ENCODE measurements at regions not wholly inside any gene's neighbourhood (a gene's known extent, or its start where the extent isn't known, plus 50 kb on each side); places are given as distances from the start of the nearest gene placed in this dataset.

GRCh38 chr4:11782859-11783258, 354.2 kb upstream of the HS3ST1 start:
- CTCF ChIA-PET: interaction anchor here (1.1 kb wide), 1 partner anchor 17 kb away, joined by 4 read pairs; no protein-coding TSS in a partner anchor

DNA sequence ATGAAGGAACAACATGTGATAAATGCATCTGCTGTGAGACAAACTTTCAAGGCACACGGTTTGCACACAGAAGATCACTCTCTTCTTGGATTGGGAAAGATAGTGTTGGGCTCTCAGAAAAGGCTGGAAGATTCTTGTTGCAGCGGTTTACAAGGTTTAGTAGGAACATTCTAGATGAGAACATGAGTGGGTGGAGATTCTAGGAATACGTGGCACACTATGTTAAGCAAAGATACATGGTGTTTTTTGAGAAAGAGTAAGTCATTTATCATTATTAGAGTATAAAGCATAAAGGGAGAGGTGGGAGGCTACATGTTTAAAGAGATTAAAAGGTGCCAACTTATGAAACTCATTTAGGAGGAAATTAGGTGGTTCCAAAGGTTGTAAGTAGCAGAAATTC, 348.8 kb upstream of the HS3ST1 start:
- CTCF ChIA-PET: interaction anchor here (1.0 to 3.6 kb wide), 3 partner anchors 12 to 856 kb away, joined by 3 to 10 read pairs (median 4); no protein-coding TSS in a partner anchor
- TF ChIP-seq EP300 (IDR thresholded peaks at IDR 0.05; ENCODE audit: borderline replicate concordance in 1 of 2, low read depth in 1 of 2, low read length in 1 of 2): no peak
- TF ChIP-seq, protein P1, sequence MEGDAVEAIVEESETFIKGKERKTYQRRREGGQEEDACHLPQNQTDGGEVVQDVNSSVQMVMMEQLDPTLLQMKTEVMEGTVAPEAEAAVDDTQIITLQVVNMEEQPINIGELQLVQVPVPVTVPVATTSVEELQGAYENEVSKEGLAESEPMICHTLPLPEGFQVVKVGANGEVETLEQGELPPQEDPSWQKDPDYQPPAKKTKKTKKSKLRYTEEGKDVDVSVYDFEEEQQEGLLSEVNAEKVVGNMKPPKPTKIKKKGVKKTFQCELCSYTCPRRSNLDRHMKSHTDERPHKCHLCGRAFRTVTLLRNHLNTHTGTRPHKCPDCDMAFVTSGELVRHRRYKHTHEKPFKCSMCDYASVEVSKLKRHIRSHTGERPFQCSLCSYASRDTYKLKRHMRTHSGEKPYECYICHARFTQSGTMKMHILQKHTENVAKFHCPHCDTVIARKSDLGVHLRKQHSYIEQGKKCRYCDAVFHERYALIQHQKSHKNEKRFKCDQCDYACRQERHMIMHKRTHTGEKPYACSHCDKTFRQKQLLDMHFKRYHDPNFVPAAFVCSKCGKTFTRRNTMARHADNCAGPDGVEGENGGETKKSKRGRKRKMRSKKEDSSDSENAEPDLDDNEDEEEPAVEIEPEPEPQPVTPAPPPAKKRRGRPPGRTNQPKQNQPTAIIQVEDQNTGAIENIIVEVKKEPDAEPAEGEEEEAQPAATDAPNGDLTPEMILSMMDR (IDR thresholded peaks at IDR 0.05): no peak
- TF ChIP-seq SMC3 (IDR thresholded peaks at IDR 0.05; ENCODE audit: low read depth, low read length): no peak
- TF ChIP-seq POLR2AphosphoS5 (IDR thresholded peaks at IDR 0.05; ENCODE audit: low read depth, low read length): no peak
- TF ChIP-seq GABPA (IDR thresholded peaks at IDR 0.05; ENCODE audit: low read depth): no peak
- no peak for TF ChIP-seq CHD2 (IDR thresholded peaks at IDR 0.05; ENCODE audit: low read length, partially characterized antibody)
- no peak for TF ChIP-seq GATA2 (CRISPR knock-in tag; IDR thresholded peaks at IDR 0.05)
- TF ChIP-seq YY1 (IDR thresholded peaks at IDR 0.05; ENCODE audit: low read depth): no peak
- TF ChIP-seq FOXM1 (IDR thresholded peaks at IDR 0.05; ENCODE audit: low read depth): no peak
- TF ChIP-seq PBX3 (IDR thresholded peaks at IDR 0.05): no peak
- no peak for TF ChIP-seq MXI1 (IDR thresholded peaks at IDR 0.05; ENCODE audit: low read depth, low read length)
- TF ChIP-seq, protein P2, sequence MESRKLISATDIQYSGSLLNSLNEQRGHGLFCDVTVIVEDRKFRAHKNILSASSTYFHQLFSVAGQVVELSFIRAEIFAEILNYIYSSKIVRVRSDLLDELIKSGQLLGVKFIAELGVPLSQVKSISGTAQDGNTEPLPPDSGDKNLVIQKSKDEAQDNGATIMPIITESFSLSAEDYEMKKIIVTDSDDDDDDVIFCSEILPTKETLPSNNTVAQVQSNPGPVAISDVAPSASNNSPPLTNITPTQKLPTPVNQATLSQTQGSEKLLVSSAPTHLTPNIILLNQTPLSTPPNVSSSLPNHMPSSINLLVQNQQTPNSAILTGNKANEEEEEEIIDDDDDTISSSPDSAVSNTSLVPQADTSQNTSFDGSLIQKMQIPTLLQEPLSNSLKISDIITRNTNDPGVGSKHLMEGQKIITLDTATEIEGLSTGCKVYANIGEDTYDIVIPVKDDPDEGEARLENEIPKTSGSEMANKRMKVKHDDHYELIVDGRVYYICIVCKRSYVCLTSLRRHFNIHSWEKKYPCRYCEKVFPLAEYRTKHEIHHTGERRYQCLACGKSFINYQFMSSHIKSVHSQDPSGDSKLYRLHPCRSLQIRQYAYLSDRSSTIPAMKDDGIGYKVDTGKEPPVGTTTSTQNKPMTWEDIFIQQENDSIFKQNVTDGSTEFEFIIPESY (IDR thresholded peaks at IDR 0.05; ENCODE audit: borderline replicate concordance, low read depth): no peak

More at GRCh38 chr4:11782859-11783258, 354.2 kb upstream of the HS3ST1 start:
- H3K9me2 ChIP-seq: no peaks in the 10 kb centered on the region
- no peaks in the 10 kb centered on the region for H3K79me2 ChIP-seq (ENCODE audit: insufficient read depth)
- H2AFZ ChIP-seq (ENCODE audit: low read depth): no peak overlapping the region
- H4K20me1 ChIP-seq (ENCODE audit: insufficient read depth): no peaks in the 10 kb centered on the region
- DNase-seq: no peak
- H3K27me3 ChIP-seq (ENCODE audit: insufficient read depth): no peaks in the 10 kb centered on the region
- POLR2A ChIA-PET: no interaction called here
- no peak overlapping the region for H3K4me3 ChIP-seq (ENCODE audit: low read depth in 2 of 2, low read length in 1 of 2)
- no peaks in the 10 kb centered on the region for H3F3A ChIP-seq (replicated peaks; ENCODE audit: insufficient read depth)
- no peaks in the 10 kb centered on the region for H3K9me3 ChIP-seq
- 25% methylated on average over 5 of the region's 5 CpGs for WGBS (ENCODE audit: low lambda C conversion rate)
- no peak overlapping the region for H3K9ac ChIP-seq
- TF ChIP-seq, protein P3, sequence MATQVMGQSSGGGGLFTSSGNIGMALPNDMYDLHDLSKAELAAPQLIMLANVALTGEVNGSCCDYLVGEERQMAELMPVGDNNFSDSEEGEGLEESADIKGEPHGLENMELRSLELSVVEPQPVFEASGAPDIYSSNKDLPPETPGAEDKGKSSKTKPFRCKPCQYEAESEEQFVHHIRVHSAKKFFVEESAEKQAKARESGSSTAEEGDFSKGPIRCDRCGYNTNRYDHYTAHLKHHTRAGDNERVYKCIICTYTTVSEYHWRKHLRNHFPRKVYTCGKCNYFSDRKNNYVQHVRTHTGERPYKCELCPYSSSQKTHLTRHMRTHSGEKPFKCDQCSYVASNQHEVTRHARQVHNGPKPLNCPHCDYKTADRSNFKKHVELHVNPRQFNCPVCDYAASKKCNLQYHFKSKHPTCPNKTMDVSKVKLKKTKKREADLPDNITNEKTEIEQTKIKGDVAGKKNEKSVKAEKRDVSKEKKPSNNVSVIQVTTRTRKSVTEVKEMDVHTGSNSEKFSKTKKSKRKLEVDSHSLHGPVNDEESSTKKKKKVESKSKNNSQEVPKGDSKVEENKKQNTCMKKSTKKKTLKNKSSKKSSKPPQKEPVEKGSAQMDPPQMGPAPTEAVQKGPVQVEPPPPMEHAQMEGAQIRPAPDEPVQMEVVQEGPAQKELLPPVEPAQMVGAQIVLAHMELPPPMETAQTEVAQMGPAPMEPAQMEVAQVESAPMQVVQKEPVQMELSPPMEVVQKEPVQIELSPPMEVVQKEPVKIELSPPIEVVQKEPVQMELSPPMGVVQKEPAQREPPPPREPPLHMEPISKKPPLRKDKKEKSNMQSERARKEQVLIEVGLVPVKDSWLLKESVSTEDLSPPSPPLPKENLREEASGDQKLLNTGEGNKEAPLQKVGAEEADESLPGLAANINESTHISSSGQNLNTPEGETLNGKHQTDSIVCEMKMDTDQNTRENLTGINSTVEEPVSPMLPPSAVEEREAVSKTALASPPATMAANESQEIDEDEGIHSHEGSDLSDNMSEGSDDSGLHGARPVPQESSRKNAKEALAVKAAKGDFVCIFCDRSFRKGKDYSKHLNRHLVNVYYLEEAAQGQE (IDR thresholded peaks at IDR 0.05; ENCODE audit: low read depth, low read length): no peak
- TF ChIP-seq, protein P2 (IDR thresholded peaks at IDR 0.05; ENCODE audit: borderline replicate concordance, low read depth): no peak
- no peak for TF ChIP-seq FOSL2 (IDR thresholded peaks at IDR 0.05; ENCODE audit: borderline replicate concordance, low read depth)
- H3K27ac ChIP-seq (ENCODE audit: low read depth in 2 of 2, low read length in 1 of 2): no peak overlapping the region
- H3K36me3 ChIP-seq (replicated peaks in 1 of 2; ENCODE audit: control insufficient read depth in 1 of 2, insufficient read depth in 2 of 2, low read length in 1 of 2): no peaks in the 10 kb centered on the region
- no peaks in the 10 kb centered on the region for H3K4me1 ChIP-seq (ENCODE audit: control insufficient read depth in 1 of 2, insufficient read depth in 2 of 2, low read depth in 1 of 2, low read length in 1 of 2)
- no peak overlapping the region for H3K4me2 ChIP-seq

More for the DNA sequence above, 348.8 kb upstream of the HS3ST1 start:
- no peaks in the 10 kb centered on the region for H3K4me1 ChIP-seq (ENCODE audit: control insufficient read depth in 1 of 2, insufficient read depth in 2 of 2, low read depth in 1 of 2, low read length in 1 of 2)
- no peak overlapping the region for H2AFZ ChIP-seq (ENCODE audit: low read depth)
- WGBS (ENCODE audit: low lambda C conversion rate): 10% methylated on average over 3 of the region's 3 CpGs
- no peak overlapping the region for H3K4me3 ChIP-seq (ENCODE audit: low read depth in 2 of 2, low read length in 1 of 2)
- POLR2A ChIA-PET: no interaction called here
- no peaks in the 10 kb centered on the region for H3F3A ChIP-seq (replicated peaks; ENCODE audit: insufficient read depth)
- H3K27me3 ChIP-seq (ENCODE audit: insufficient read depth): no peaks in the 10 kb centered on the region
- no peak overlapping the region for H3K9ac ChIP-seq
- H4K20me1 ChIP-seq (ENCODE audit: insufficient read depth): no peaks in the 10 kb centered on the region
- H3K4me2 ChIP-seq: no peak overlapping the region
- no peak for DNase-seq
- H3K79me2 ChIP-seq (ENCODE audit: insufficient read depth): no peaks in the 10 kb centered on the region
- H3K36me3 ChIP-seq (replicated peaks in 1 of 2; ENCODE audit: control insufficient read depth in 1 of 2, insufficient read depth in 2 of 2, low read length in 1 of 2): no peaks in the 10 kb centered on the region
- no peaks in the 10 kb centered on the region for H3K9me3 ChIP-seq
- no peaks in the 10 kb centered on the region for H3K9me2 ChIP-seq
- H3K27ac ChIP-seq (ENCODE audit: low read depth in 2 of 2, low read length in 1 of 2): no peak overlapping the region
